ENCODE measurements at regions not wholly inside any gene's neighbourhood (a gene's known extent, or its start where the extent isn't known, plus 50 kb on each side); places are given as distances from the start of the nearest gene placed in this dataset.

GRCh38 chr4:96646146-96646545 is 806.3 kb downstream of the PDHA2 start:
- H3K27ac Mint-ChIP-seq, result no peak overlapping the region
- H3K9me3 Mint-ChIP-seq, result no peaks in the 10 kb centered on the region
- CTCF ChIA-PET, result no interaction called here
- H3K4me1 Mint-ChIP-seq, result no peaks in the 10 kb centered on the region
- H3K27me3 Mint-ChIP-seq, result no peaks in the 10 kb centered on the region
- H3K4me3 Mint-ChIP-seq, result no peak overlapping the region
- no peaks in the 10 kb centered on the region for H3K36me3 Mint-ChIP-seq
- no peak for DNase-seq

- Mint-ChIP-seq H3K27me3 (no peaks in the 10 kb centered on the region), H3K36me3 (no peaks in the 10 kb centered on the region), H3K4me3 (no peak overlapping the region), H3K9me3 (peaks cover 3% of the 10 kb centered on the region), H3K27ac (no peak overlapping the region), H3K4me1 (no peaks in the 10 kb centered on the region)
- CTCF ChIA-PET, result no interaction called here
- no peak for DNase-seq
Measured at GRCh38 chr4:96649536-96649935, 809.6 kb downstream of the PDHA2 start.

- peaks cover 3% of the 10 kb centered on the region for H3K9me3 Mint-ChIP-seq
- no peaks in the 10 kb centered on the region for H3K36me3 Mint-ChIP-seq
- CTCF ChIA-PET, result no interaction called here
- H3K27me3 Mint-ChIP-seq, result no peaks in the 10 kb centered on the region
- no peak overlapping the region for H3K4me3 Mint-ChIP-seq
- no peaks in the 10 kb centered on the region for H3K4me1 Mint-ChIP-seq
- DNase-seq, result no peak
- no peak overlapping the region for H3K27ac Mint-ChIP-seq
Measured at GRCh38 chr4:96652158-96652557, 812.3 kb downstream of the PDHA2 start.

GRCh38 chr4:96652821-96653220 is 812.9 kb downstream of the PDHA2 start:
- Mint-ChIP-seq H3K27ac (no peak overlapping the region), H3K4me3 (no peak overlapping the region), H3K9me3 (peaks cover 3% of the 10 kb centered on the region), H3K27me3 (no peaks in the 10 kb centered on the region), H3K36me3 (no peaks in the 10 kb centered on the region), H3K4me1 (no peaks in the 10 kb centered on the region)
- CTCF ChIA-PET, result no interaction called here
- no peak for DNase-seq

DNA sequence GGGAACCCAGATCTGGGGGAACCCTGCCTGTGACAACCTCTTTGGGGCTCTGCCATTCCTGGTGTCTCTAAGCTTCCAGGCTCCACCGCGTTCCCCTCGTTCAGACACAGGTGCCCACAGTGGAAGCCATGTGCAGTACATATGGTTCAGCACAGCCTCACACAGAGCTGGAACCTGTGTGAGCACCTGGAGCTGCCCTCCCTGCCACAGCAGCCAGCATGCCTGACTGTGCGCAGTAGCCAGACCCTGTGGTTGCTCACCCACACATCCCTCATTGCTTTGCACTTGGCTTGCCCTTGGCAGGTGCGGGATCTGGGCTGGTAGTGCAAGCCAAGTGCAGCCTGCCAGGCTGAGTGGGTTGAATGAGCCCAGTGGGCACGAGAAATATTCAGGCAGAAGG is 814.2 kb downstream of the PDHA2 start:
- H3K9me3 Mint-ChIP-seq, result peaks cover 3% of the 10 kb centered on the region
- DNase-seq, result no peak
- H3K27me3 Mint-ChIP-seq, result no peaks in the 10 kb centered on the region
- no peak overlapping the region for H3K27ac Mint-ChIP-seq
- no peaks in the 10 kb centered on the region for H3K4me1 Mint-ChIP-seq
- no peaks in the 10 kb centered on the region for H3K36me3 Mint-ChIP-seq
- CTCF ChIA-PET, result no interaction called here
- H3K4me3 Mint-ChIP-seq, result no peak overlapping the region

DNA sequence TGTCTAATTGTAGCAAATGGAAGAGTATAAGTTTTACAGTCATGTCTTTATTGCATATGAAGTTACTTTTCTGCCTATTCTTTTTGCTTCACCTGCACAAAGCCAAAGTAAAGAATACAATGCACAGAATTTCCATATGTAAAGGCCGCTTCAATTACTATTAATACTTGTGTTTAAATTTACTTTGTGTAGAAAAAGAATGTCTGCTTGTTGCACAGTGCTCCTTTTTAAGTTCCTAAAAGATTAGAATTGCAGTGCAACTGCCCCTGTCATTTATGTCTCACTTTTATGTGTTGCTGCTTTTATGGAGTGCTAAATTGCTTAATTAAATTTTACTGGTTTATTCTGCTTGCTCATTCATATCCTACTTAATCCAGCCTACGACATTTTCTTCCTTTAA is 830.5 kb downstream of the PDHA2 start:
- CTCF ChIA-PET, result no interaction called here
- no peak for DNase-seq
- no peaks in the 10 kb centered on the region for H3K27me3 Mint-ChIP-seq
- H3K36me3 Mint-ChIP-seq, result no peaks in the 10 kb centered on the region
- H3K27ac Mint-ChIP-seq, result no peak overlapping the region
- H3K9me3 Mint-ChIP-seq, result no peaks in the 10 kb centered on the region
- no peak overlapping the region for H3K4me3 Mint-ChIP-seq
- no peaks in the 10 kb centered on the region for H3K4me1 Mint-ChIP-seq

- Mint-ChIP-seq H3K36me3 (no peaks in the 10 kb centered on the region), H3K4me1 (no peaks in the 10 kb centered on the region), H3K27ac (no peak overlapping the region), H3K4me3 (no peak overlapping the region), H3K9me3 (peaks cover 2% of the 10 kb centered on the region), H3K27me3 (no peaks in the 10 kb centered on the region)
- DNase-seq, result no peak
- CTCF ChIA-PET, result no interaction called here
Measured at GRCh38 chr4:96675416-96675815, 835.5 kb downstream of the PDHA2 start.

DNA sequence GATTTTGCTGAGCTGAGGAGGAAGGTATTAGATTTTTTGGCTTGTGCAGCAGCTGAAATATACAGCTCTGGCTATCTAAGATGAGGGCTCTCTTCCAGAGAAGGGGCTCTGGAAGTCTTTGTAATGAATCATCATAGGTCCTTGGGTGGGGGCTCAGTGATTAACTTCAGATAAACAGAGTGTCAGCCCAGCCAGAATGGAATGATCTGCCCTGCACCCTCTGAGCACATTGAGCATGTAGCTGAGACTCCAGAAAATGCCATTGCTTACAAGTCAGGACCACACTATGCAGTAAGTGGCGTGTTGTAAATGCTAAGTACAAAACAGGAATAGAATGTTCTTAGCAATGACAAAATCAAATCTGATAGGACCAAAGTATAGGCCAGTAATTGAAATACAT is 836.0 kb downstream of the PDHA2 start:
- Mint-ChIP-seq H3K9me3 (peaks cover 2% of the 10 kb centered on the region), H3K27ac (no peak overlapping the region), H3K4me1 (no peaks in the 10 kb centered on the region), H3K27me3 (no peaks in the 10 kb centered on the region), H3K36me3 (no peaks in the 10 kb centered on the region), H3K4me3 (no peak overlapping the region)
- CTCF ChIA-PET, result no interaction called here
- DNase-seq, result no peak

GRCh38 chr4:96676754-96677435 is 837.0 kb downstream of the PDHA2 start:
- Mint-ChIP-seq H3K27me3 (no peaks in the 10 kb centered on the region), H3K9me3 (peaks cover 2% of the 10 kb centered on the region), H3K27ac (no peak overlapping the region), H3K4me3 (no peak overlapping the region), H3K36me3 (no peaks in the 10 kb centered on the region), H3K4me1 (no peaks in the 10 kb centered on the region)
- CTCF ChIA-PET, result no interaction called here
- DNase-seq, result no peak

DNA sequence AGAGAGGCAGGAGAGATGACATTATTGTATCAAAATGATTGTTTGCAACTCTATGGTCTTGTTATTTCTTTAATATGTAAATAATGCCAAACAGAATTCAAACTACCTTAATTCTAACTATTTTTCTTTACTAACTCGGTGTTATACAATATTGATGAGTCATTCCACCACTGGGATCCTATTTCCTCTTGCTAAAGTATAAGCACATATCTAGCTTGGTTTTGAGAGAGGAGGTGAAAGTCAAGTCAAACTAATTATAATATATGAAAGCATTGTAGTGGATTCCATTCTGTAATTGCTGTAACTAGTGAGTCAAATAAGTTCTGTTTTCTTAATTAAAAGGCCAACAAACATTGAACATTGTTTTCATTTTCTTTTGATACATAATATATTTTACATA is 837.6 kb downstream of the PDHA2 start:
- H3K4me1 Mint-ChIP-seq, result no peaks in the 10 kb centered on the region
- H3K27ac Mint-ChIP-seq, result no peak overlapping the region
- H3K4me3 Mint-ChIP-seq, result no peak overlapping the region
- peaks cover 2% of the 10 kb centered on the region for H3K9me3 Mint-ChIP-seq
- CTCF ChIA-PET, result no interaction called here
- no peaks in the 10 kb centered on the region for H3K27me3 Mint-ChIP-seq
- H3K36me3 Mint-ChIP-seq, result no peaks in the 10 kb centered on the region
- no peak for DNase-seq

DNA sequence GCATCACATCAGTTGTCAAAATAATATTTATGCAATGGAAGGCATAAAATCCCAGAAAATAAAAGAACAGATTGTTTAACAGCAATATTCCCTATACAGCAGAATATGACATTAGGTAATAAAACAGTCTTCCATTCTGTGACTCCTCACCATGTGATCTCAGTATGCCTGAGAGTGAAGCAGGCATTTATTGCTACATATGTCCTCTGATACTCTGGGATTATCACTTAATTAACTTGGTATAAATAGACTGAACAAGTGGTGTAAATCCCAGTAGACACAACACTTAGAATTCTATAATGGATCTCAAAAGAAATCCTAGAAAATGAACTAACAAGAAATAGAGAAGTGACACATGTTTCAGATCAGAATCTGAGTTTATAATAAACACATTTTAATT is 841.3 kb downstream of the PDHA2 start:
- Mint-ChIP-seq H3K4me3 (no peak overlapping the region), H3K36me3 (no peaks in the 10 kb centered on the region), H3K27ac (no peak overlapping the region), H3K4me1 (no peaks in the 10 kb centered on the region), H3K9me3 (peaks cover 2% of the 10 kb centered on the region), H3K27me3 (no peaks in the 10 kb centered on the region)
- CTCF ChIA-PET, result no interaction called here
- no peak for DNase-seq

- Mint-ChIP-seq H3K36me3 (no peaks in the 10 kb centered on the region), H3K4me3 (no peak overlapping the region), H3K27me3 (no peaks in the 10 kb centered on the region), H3K9me3 (peaks cover 2% of the 10 kb centered on the region), H3K4me1 (no peaks in the 10 kb centered on the region), H3K27ac (no peak overlapping the region)
- DNase-seq, result no peak
- CTCF ChIA-PET, result no interaction called here
Measured at GRCh38 chr4:96685691-96686090, 845.8 kb downstream of the PDHA2 start.

DNA sequence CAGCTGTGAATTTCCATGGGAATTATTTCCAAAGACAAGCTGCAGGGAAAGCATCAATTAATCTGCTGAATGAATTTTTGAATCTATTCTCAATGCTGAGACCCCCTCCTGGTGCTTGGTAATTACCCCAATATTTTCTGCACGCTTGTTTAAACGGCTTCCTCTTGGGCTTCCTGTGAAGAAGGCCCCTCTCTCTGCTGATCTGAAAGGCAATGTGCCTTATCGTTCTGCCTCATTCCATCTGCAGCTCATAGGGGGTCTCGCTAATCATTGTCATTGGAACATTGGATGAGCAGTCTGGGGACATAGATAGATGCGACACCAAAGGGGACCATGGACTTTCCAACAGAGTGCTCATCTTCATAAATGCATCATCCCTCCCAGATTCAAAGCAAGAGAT is 851.6 kb downstream of the PDHA2 start:
- H3K4me3 Mint-ChIP-seq, result no peak overlapping the region
- no peaks in the 10 kb centered on the region for H3K4me1 Mint-ChIP-seq
- H3K27ac Mint-ChIP-seq, result no peak overlapping the region
- H3K27me3 Mint-ChIP-seq, result no peaks in the 10 kb centered on the region
- no peak for DNase-seq
- peaks cover 4% of the 10 kb centered on the region for H3K9me3 Mint-ChIP-seq
- CTCF ChIA-PET, result no interaction called here
- no peaks in the 10 kb centered on the region for H3K36me3 Mint-ChIP-seq

DNA sequence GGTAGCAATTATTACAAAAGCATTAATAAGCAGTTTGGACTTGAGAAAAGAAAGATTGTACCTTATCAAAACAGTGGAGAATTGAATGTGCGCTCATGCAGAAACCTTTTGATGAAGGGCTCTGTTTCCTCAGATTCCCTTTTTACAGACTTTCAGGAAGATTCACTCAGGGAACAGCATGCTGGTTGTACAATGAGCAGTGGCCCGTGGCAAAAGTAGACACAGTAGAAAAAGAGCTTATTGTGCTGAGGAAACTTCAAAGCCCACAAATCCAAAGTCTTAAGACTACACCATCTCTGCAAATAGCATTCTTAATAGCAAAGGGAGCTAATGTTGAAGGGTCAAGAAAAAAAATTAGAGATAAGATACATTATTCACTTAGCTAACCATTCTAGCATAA is 858.9 kb downstream of the PDHA2 start:
- DNase-seq, result no peak
- Mint-ChIP-seq H3K27me3 (no peaks in the 10 kb centered on the region), H3K27ac (no peak overlapping the region), H3K36me3 (no peaks in the 10 kb centered on the region), H3K9me3 (no peaks in the 10 kb centered on the region), H3K4me3 (no peak overlapping the region), H3K4me1 (no peaks in the 10 kb centered on the region)
- CTCF ChIA-PET, result no interaction called here

GRCh38 chr4:96703265-96703664 is 863.4 kb downstream of the PDHA2 start:
- CTCF ChIA-PET, result no interaction called here
- Mint-ChIP-seq H3K27me3 (no peaks in the 10 kb centered on the region), H3K4me3 (no peak overlapping the region), H3K27ac (no peak overlapping the region), H3K4me1 (no peaks in the 10 kb centered on the region), H3K36me3 (no peaks in the 10 kb centered on the region), H3K9me3 (no peaks in the 10 kb centered on the region)
- DNase-seq, result no peak

- no peaks in the 10 kb centered on the region for H3K9me3 Mint-ChIP-seq
- no peak overlapping the region for H3K4me3 Mint-ChIP-seq
- no peaks in the 10 kb centered on the region for H3K4me1 Mint-ChIP-seq
- CTCF ChIA-PET, result no interaction called here
- no peak overlapping the region for H3K27ac Mint-ChIP-seq
- no peaks in the 10 kb centered on the region for H3K27me3 Mint-ChIP-seq
- H3K36me3 Mint-ChIP-seq, result no peaks in the 10 kb centered on the region
- DNase-seq, result no peak
Measured at GRCh38 chr4:96708766-96709165, 868.9 kb downstream of the PDHA2 start.
